ENCODE measurements at regions not wholly inside any gene's neighbourhood (a gene's known extent, or its start where the extent isn't known, plus 50 kb on each side); places are given as distances from the start of the nearest gene placed in this dataset.

GRCh38 chr6:85948481-85948880 lies 305.8 kb upstream of the SYNCRIP start:
- no peak for DNase-seq
- Histone ChIP-seq H3K9me2 (replicated peaks; ENCODE audit: low read length) (no peaks in the 10 kb centered on the region), H3K9me3 (ENCODE audit: low read length) (no peaks in the 10 kb centered on the region), H3K27me3 (ENCODE audit: low read length) (no peaks in the 10 kb centered on the region), H3K9ac (ENCODE audit: low read length) (no peak overlapping the region), H3F3A (ENCODE audit: low read length, unreplicated experiment) (no peaks in the 10 kb centered on the region), H3K36me3 (ENCODE audit: low read depth, low read length) (no peaks in the 10 kb centered on the region), H3K4me2 (ENCODE audit: low read length) (no peak overlapping the region), H3K4me1 (ENCODE audit: insufficient read depth, low read length) (no peaks in the 10 kb centered on the region), H3K27ac (ENCODE audit: low read length) (no peak overlapping the region), H4K20me1 (ENCODE audit: low read length) (no peaks in the 10 kb centered on the region), H3K4me3 (ENCODE audit: low read length) (no peak overlapping the region), H2AFZ (ENCODE audit: low read length) (no peak overlapping the region), H3K79me2 (ENCODE audit: low read length) (no peaks in the 10 kb centered on the region)
- intact Hi-C loops (cut with micrococcal nuclease): no loop called here
- TF ChIP-seq EZH2 (IDR thresholded peaks at IDR 0.05; ENCODE audit: low read length, unreplicated experiment) (no peak), CTCF (conservative IDR thresholded peaks at IDR 0.05; ENCODE audit: low read depth, low read length) (no peak), EZH2phosphoT487 (IDR thresholded peaks at IDR 0.05; ENCODE audit: borderline replicate concordance, low read length) (no peak)
- no TSS peak for BruUV-seq (replicated peaks)
- no peak for ATAC-seq
- ChIA-PET POLR2A (ENCODE audit: unreplicated experiment) (no interaction called here), CTCF (no interaction called here)

DNA sequence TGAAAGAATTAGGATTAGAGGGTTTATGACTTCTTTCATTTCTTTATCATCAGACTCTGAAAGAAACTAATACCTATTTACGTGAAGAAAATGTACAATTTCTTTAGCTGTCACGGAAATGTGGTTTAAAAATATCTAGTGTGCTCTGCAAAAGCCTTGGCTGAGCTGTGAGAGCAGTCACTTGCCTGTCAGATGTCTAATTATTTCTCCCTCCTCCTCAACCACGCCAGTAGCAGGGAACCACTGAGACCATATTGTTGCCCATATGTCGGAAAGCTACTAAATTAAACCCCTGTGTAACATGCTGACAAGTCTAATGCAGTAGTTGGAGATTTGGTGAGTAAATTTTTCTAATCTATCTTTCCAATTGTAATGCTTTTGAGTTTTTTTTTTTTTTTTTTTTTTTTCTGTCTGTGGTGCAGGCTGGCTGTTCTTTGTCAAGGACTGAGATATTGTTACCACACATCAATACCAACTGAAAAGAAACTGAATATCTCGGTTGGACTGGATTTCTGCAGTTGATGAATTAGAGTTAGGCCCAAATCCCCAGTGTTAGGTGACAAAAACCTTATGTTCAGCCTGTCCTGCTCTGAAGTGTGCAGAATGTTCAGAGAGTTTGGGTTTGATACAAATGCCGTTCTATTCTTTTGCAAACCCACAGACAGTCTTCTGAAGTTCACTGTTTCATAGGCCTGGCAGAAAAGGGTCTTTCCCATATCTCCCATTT lies 302.9 kb upstream of the SYNCRIP start:
- H3K36me3 ChIP-seq (ENCODE audit: low read depth, low read length): no peaks in the 10 kb centered on the region
- no peak for DNase-seq
- H3F3A ChIP-seq (ENCODE audit: low read length, unreplicated experiment): no peaks in the 10 kb centered on the region
- BruUV-seq (replicated peaks): no TSS peak
- H3K9me2 ChIP-seq (replicated peaks; ENCODE audit: low read length): no peaks in the 10 kb centered on the region
- H3K4me3 ChIP-seq (ENCODE audit: low read length): no peak overlapping the region
- TF ChIP-seq EZH2phosphoT487 (IDR thresholded peaks at IDR 0.05; ENCODE audit: borderline replicate concordance, low read length): no peak
- TF ChIP-seq EZH2 (IDR thresholded peaks at IDR 0.05; ENCODE audit: low read length, unreplicated experiment): no peak
- TF ChIP-seq CTCF (conservative IDR thresholded peaks at IDR 0.05; ENCODE audit: low read depth, low read length): no peak
- no peak overlapping the region for H2AFZ ChIP-seq (ENCODE audit: low read length)
- ATAC-seq: no peak
- H3K9me3 ChIP-seq (ENCODE audit: low read length): no peaks in the 10 kb centered on the region
- no peaks in the 10 kb centered on the region for H3K4me1 ChIP-seq (ENCODE audit: insufficient read depth, low read length)
- intact Hi-C loops (cut with micrococcal nuclease): no loop called here
- H3K79me2 ChIP-seq (ENCODE audit: low read length): no peaks in the 10 kb centered on the region
- ChIA-PET CTCF (no interaction called here), POLR2A (ENCODE audit: unreplicated experiment) (no interaction called here)
- no peaks in the 10 kb centered on the region for H4K20me1 ChIP-seq (ENCODE audit: low read length)
- no peak overlapping the region for H3K9ac ChIP-seq (ENCODE audit: low read length)
- H3K27me3 ChIP-seq (ENCODE audit: low read length): no peaks in the 10 kb centered on the region
- no peak overlapping the region for H3K27ac ChIP-seq (ENCODE audit: low read length)
- H3K4me2 ChIP-seq (ENCODE audit: low read length): no peak overlapping the region

DNA sequence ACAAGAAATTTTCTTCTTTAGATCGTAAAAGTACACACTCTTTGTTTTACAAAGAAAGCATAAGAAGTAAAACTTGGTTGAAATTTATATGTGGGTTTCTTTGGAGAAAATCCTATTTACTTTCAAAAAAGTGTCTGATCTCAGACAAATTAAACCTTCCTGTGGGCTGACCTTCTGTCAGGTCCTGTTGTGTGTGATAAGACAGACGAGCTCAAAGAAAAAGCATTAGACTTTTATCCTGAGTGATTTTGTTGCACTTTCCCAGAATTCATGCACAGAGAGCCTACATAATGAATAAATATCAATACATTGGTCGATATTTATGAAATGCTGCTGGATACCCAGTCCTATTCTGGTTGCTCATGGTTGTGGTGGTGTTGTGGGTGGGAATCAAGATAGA lies 302.1 kb upstream of the SYNCRIP start:
- no peak overlapping the region for H3K9ac ChIP-seq (ENCODE audit: low read length)
- DNase-seq (no peak), ATAC-seq (no peak)
- H3K27me3 ChIP-seq (ENCODE audit: low read length): no peaks in the 10 kb centered on the region
- H3K79me2 ChIP-seq (ENCODE audit: low read length): no peaks in the 10 kb centered on the region
- no peak overlapping the region for H3K27ac ChIP-seq (ENCODE audit: low read length)
- no peak overlapping the region for H3K4me2 ChIP-seq (ENCODE audit: low read length)
- no peaks in the 10 kb centered on the region for H3K9me2 ChIP-seq (replicated peaks; ENCODE audit: low read length)
- no peak overlapping the region for H3K4me3 ChIP-seq (ENCODE audit: low read length)
- H3K4me1 ChIP-seq (ENCODE audit: insufficient read depth, low read length): no peaks in the 10 kb centered on the region
- no TSS peak for BruUV-seq (replicated peaks)
- no peak overlapping the region for H2AFZ ChIP-seq (ENCODE audit: low read length)
- intact Hi-C loops (cut with micrococcal nuclease): no loop called here
- no peaks in the 10 kb centered on the region for H3F3A ChIP-seq (ENCODE audit: low read length, unreplicated experiment)
- TF ChIP-seq CTCF (conservative IDR thresholded peaks at IDR 0.05; ENCODE audit: low read depth, low read length) (no peak), EZH2 (IDR thresholded peaks at IDR 0.05; ENCODE audit: low read length, unreplicated experiment) (no peak), EZH2phosphoT487 (IDR thresholded peaks at IDR 0.05; ENCODE audit: borderline replicate concordance, low read length) (no peak)
- H3K36me3 ChIP-seq (ENCODE audit: low read depth, low read length): no peaks in the 10 kb centered on the region
- POLR2A ChIA-PET (ENCODE audit: unreplicated experiment): no interaction called here
- no peaks in the 10 kb centered on the region for H3K9me3 ChIP-seq (ENCODE audit: low read length)
- no peaks in the 10 kb centered on the region for H4K20me1 ChIP-seq (ENCODE audit: low read length)
- CTCF ChIA-PET: no interaction called here

Measured in PC-3 (cell line).